Neuronal stem cell (in vitro differentiated cells): ENCODE measurements at regions not wholly inside any gene's neighbourhood (a gene's known extent, or its start where the extent isn't known, plus 50 kb on each side); places are given as distances from the start of the nearest gene placed in this dataset.
"Not testable (repeated sequence)": the region's sequence is repeated elsewhere in the genome, so short reads cannot be mapped to it uniquely, and the experiment has no call there.

Experiments used
- DNase-seq: peaks from one replicate; pipeline ENCODE4 v3.0.0-alpha.2; 2013; ENCODE audit warnings: low spot score
- H2AFZ ChIP-seq: one replicate; pipeline ENCODE4 v1.6.1; 2013; ENCODE audit warnings: mild to moderate bottlenecking, low read length, inconsistent platforms
- H2AK5ac ChIP-seq: 2 replicates; pipeline ENCODE4 v1.6.1; 2013; ENCODE audit warnings: low read depth, mild to moderate bottlenecking, inconsistent platforms, low read length, moderate library complexity, mixed read lengths
- H2BK120ac ChIP-seq: 2 replicates; pipeline ENCODE4 v1.6.1; 2013; ENCODE audit warnings: low read depth, mild to moderate bottlenecking, inconsistent platforms, low read length, moderate library complexity, mixed read lengths
- H2BK12ac ChIP-seq: one replicate; pipeline ENCODE4 v1.6.1; 2013; ENCODE audit warnings: low read length, inconsistent platforms
- H2BK15ac ChIP-seq: 2 replicates; pipeline ENCODE4 v1.6.1; 2013; ENCODE audit warnings: mild to moderate bottlenecking, low read length, inconsistent platforms, mixed read lengths
- H2BK5ac ChIP-seq: one replicate; pipeline ENCODE4 v1.6.1; 2013; ENCODE audit warnings: inconsistent platforms, mild to moderate bottlenecking, low read length, moderate library complexity
- H3K14ac ChIP-seq: one replicate; pipeline ENCODE4 v1.6.1; 2013; ENCODE audit warnings: low read length, inconsistent platforms
- H3K18ac ChIP-seq: 2 replicates; pipeline ENCODE4 v1.6.1; 2013; ENCODE audit warnings: low read length, inconsistent platforms
- H3K23ac ChIP-seq: 2 replicates; pipeline ENCODE4 v1.6.1; 2013; ENCODE audit warnings: low read depth, mild to moderate bottlenecking, mixed read lengths, low read length, inconsistent platforms; ENCODE audit not compliant: poor library complexity
- H3K27ac ChIP-seq: replicated peaks from 3 replicates; pipeline ENCODE4 v1.5.1; 2013; ENCODE audit warnings: low read length, inconsistent platforms
- H3K27me3 ChIP-seq, 3 experiments: 2 replicates each; pipeline ENCODE4 v1.6.1; 2013; ENCODE audit warnings: low read length in 3 of 3, mild to moderate bottlenecking in 2 of 3, inconsistent platforms in 1 of 3, low read depth in 1 of 3, mixed read lengths in 1 of 3, moderate library complexity in 1 of 3; ENCODE audit not compliant: control insufficient read depth in 3 of 3, insufficient read depth in 3 of 3
- H3K36me3 ChIP-seq, 2 donors: replicated peaks in 1 of 2; 2 replicates each; pipeline ENCODE4 v1.6.1; 2013; ENCODE audit warnings: low read length in 2 of 2; ENCODE audit not compliant: control insufficient read depth in 2 of 2, insufficient read depth in 2 of 2
- H3K4ac ChIP-seq: 2 replicates; pipeline ENCODE4 v1.6.1; 2013; ENCODE audit warnings: inconsistent platforms, mild to moderate bottlenecking, low read length, moderate library complexity
- H3K4me1 ChIP-seq, 2 donors: 1 replicate in 1 of 2; 2 replicates in 1 of 2; pipeline ENCODE4 v1.6.1; 2013; ENCODE audit warnings: low read length in 2 of 2, low read depth in 1 of 2; ENCODE audit not compliant: control insufficient read depth in 2 of 2, insufficient read depth in 1 of 2
- H3K4me2 ChIP-seq: one replicate; pipeline ENCODE4 v1.6.1; 2013; ENCODE audit warnings: mild to moderate bottlenecking, low read length, inconsistent platforms; ENCODE audit not compliant: insufficient read depth, poor library complexity, severe bottlenecking
- H3K4me3 ChIP-seq, 2 donors: 2 replicates each; pipeline ENCODE4 v1.5.1; 2013; ENCODE audit warnings: low read length in 2 of 2, mild to moderate bottlenecking in 2 of 2, inconsistent platforms in 1 of 2, moderate library complexity in 1 of 2
- H3K79me1 ChIP-seq: one replicate; pipeline ENCODE4 v1.6.1; 2013; ENCODE audit warnings: low read depth, mild to moderate bottlenecking, inconsistent platforms, low read length, moderate library complexity
- H3K9ac ChIP-seq: one replicate; pipeline ENCODE4 v1.6.1; 2013; ENCODE audit warnings: mild to moderate bottlenecking, low read depth, low read length, inconsistent platforms; ENCODE audit not compliant: poor library complexity
- H3K9me3 ChIP-seq, 2 donors: replicated peaks in 1 of 2; 2 replicates each; pipeline versions ENCODE3 to v1.6.1; 2013; ENCODE audit warnings: low read length in 2 of 2, mild to moderate bottlenecking in 2 of 2, inconsistent platforms in 1 of 2, low read depth in 1 of 2, mixed read lengths in 1 of 2, moderate library complexity in 1 of 2; ENCODE audit not compliant: control insufficient read depth in 2 of 2, insufficient read depth in 1 of 2
- H4K8ac ChIP-seq: one replicate; pipeline ENCODE4 v1.6.1; 2013; ENCODE audit warnings: low read depth, mild to moderate bottlenecking, inconsistent platforms, low read length, moderate library complexity
- H4K91ac ChIP-seq: one replicate; pipeline ENCODE4 v1.6.1; 2013; ENCODE audit warnings: low read length, low read depth, mild to moderate bottlenecking, inconsistent platforms; ENCODE audit not compliant: poor library complexity
- WGBS, 2 donors: extraction: QIAGEN DNeasy Blood & Tissue Kit; methylation state at CpG; one replicate each; pipeline ENCODE4 v1.1.7; 2013; ENCODE audit warnings: missing lambda C conversion rate in 2 of 2, mixed read lengths in 1 of 2; ENCODE audit not compliant: insufficient read length in 2 of 2, insufficient replicate concordance in 1 of 2; ENCODE audit errors: extremely low coverage in 2 of 2; 5-methylcytosine and 5-hydroxymethylcytosine counted together

DNA sequence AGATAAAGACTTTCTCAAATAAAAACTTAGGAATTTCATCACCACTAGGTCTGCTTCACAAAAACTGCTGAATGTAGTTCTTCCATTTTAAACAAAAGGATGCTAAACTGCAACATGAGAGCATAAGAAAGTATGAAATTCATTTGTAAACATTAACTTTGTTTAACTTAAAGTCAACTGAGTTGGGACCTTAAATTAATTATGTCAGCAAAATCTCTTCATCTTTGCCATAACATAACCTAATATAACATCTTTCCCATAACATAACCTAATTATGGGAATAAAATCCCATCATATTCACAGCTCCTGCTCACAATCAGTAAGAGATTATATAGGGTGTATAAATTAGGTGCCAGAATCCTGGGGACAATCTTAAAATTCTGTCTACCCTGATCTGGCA is 78.8 kb upstream of the PCSK5 start:
- H3K14ac ChIP-seq = no peak overlapping the region
- H3K36me3 ChIP-seq = no peaks in the 10 kb centered on the region
- H3K4me1 ChIP-seq = no peaks in the 10 kb centered on the region
- H4K8ac ChIP-seq = no peak overlapping the region
- H3K4ac ChIP-seq = no peak overlapping the region
- no peak overlapping the region for H3K4me2 ChIP-seq
- H2BK12ac ChIP-seq = no peak overlapping the region
- H3K9ac ChIP-seq = no peak overlapping the region
- no peak overlapping the region for H2AFZ ChIP-seq
- no peak overlapping the region for H2BK120ac ChIP-seq
- no peak overlapping the region for H3K18ac ChIP-seq
- H4K91ac ChIP-seq = no peak overlapping the region
- no peak for DNase-seq
- H3K4me3 ChIP-seq = no peak overlapping the region
- H3K79me1 ChIP-seq = no peaks in the 10 kb centered on the region
- no peak overlapping the region for H2AK5ac ChIP-seq
- no peak overlapping the region for H2BK15ac ChIP-seq
- H3K9me3 ChIP-seq = no peaks in the 10 kb centered on the region
- H2BK5ac ChIP-seq = no peak overlapping the region
- H3K27ac ChIP-seq = no peak overlapping the region
- H3K23ac ChIP-seq = no peak overlapping the region
- no peaks in the 10 kb centered on the region for H3K27me3 ChIP-seq

DNA sequence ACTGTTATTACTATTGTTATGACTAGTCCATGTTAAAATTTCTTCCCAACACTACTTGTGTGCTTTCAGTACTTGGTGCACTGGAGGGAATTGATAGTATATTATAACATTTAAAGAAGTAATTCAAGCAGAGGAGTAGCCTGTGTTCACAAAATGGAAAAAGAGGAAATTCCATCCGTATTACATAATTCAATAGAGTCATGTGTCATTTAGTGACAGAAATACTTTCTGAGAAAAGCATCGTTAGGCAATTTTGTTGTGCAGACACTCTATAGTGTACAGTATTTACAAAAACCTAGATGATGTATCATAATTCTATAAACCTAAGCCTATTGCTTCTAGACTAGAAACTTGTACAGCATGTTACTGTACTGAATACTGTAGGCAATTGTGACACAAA is 78.3 kb upstream of the PCSK5 start:
- H2AFZ ChIP-seq = no peak overlapping the region

DNA sequence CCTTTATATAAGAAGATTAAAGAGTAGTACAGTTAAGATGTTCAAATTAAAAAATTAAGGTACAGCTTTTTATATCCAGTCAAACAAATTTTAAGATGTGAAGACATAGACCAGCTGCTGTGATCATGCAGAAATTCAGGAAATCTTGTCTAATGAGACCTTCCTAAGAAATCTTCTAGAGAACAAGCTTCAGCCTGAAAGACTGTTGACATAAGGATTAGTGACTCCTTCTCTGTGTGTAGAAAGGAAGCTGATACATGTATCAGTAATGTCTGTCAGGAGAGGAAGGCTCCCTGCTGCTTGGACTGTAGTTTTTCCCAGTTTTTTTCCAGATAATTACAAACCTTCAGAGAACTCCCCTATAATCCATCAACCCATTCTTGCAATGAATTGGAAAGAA is 75.8 kb upstream of the PCSK5 start:
- Histone ChIP-seq H3K27ac (no peak overlapping the region), H3K79me1 (no peaks in the 10 kb centered on the region), H3K9me3 (no peaks in the 10 kb centered on the region), H2BK5ac (no peak overlapping the region), H3K36me3 (no peaks in the 10 kb centered on the region), H4K8ac (no peak overlapping the region), H3K18ac (no peak overlapping the region), H2BK120ac (no peak overlapping the region), H3K4me1 (no peaks in the 10 kb centered on the region), H4K91ac (no peak overlapping the region), H2BK15ac (no peak overlapping the region), H3K4ac (no peak overlapping the region), H2BK12ac (no peak overlapping the region), H3K23ac (no peak overlapping the region), H3K27me3 (no peaks in the 10 kb centered on the region), H3K14ac (no peak overlapping the region), H2AK5ac (no peak overlapping the region), H3K9ac (no peak overlapping the region), H3K4me2 (no peak overlapping the region), H2AFZ (no peak overlapping the region), H3K4me3 (no peak overlapping the region)
- no peak for DNase-seq

More for the DNA sequence above, 78.3 kb upstream of the PCSK5 start:
- no peak overlapping the region for H2BK5ac ChIP-seq
- H3K27ac ChIP-seq = no peak overlapping the region
- no peak overlapping the region for H4K8ac ChIP-seq
- H2BK12ac ChIP-seq = no peak overlapping the region
- H3K14ac ChIP-seq = no peak overlapping the region
- no peak overlapping the region for H2BK15ac ChIP-seq
- H4K91ac ChIP-seq = no peak overlapping the region
- no peak overlapping the region for H3K4ac ChIP-seq
- H3K9ac ChIP-seq = no peak overlapping the region
- no peak overlapping the region for H2AK5ac ChIP-seq
- no peaks in the 10 kb centered on the region for H3K4me1 ChIP-seq
- H3K36me3 ChIP-seq = no peaks in the 10 kb centered on the region
- no peak overlapping the region for H3K18ac ChIP-seq
- H3K27me3 ChIP-seq = no peaks in the 10 kb centered on the region
- H2BK120ac ChIP-seq = no peak overlapping the region
- no CpG with 5 or more reads among the region's 2 CpGs for WGBS, 2 donors
- no peaks in the 10 kb centered on the region for H3K79me1 ChIP-seq
- H3K4me3 ChIP-seq = no peak overlapping the region
- DNase-seq = no peak
- H3K23ac ChIP-seq = no peak overlapping the region
- no peaks in the 10 kb centered on the region for H3K9me3 ChIP-seq
- no peak overlapping the region for H3K4me2 ChIP-seq

- not testable (repeated sequence) for H2BK5ac ChIP-seq, H3K18ac ChIP-seq, H3K14ac ChIP-seq, H2AK5ac ChIP-seq, H2AFZ ChIP-seq, H3K4me3 ChIP-seq, H3K23ac ChIP-seq, H2BK15ac ChIP-seq, H2BK12ac ChIP-seq, H3K27me3 ChIP-seq, H3K36me3 ChIP-seq, H3K79me1 ChIP-seq, H3K4ac ChIP-seq, H3K9ac ChIP-seq, H2BK120ac ChIP-seq, H3K9me3 ChIP-seq, H3K27ac ChIP-seq, H3K4me1 ChIP-seq, H4K8ac ChIP-seq, H3K4me2 ChIP-seq, H4K91ac ChIP-seq, DNase-seq
- WGBS, 2 donors = no CpG with 5 or more reads among the region's 2 CpGs
Measured at GRCh38 chr9:75820471-75821115, 69.9 kb upstream of the PCSK5 start.
